WTC11 (cell line): ENCODE measurements at regions not wholly inside any gene's neighbourhood (a gene's known extent, or its start where the extent isn't known, plus 50 kb on each side); places are given as distances from the start of the nearest gene placed in this dataset.

Experiments
- ATAC-seq: fragments of 200-7000 bp; cut with Tn5 transposase; 2 replicates; pipeline ENCODE4 v1.10.0; 2021; ENCODE audit warnings: mild to moderate bottlenecking, moderate library complexity
- CTCF ChIA-PET: fragments of 300-600 bp; sonication (Branson Sonifier 250); formaldehyde crosslinking; loops from one replicate; lab custom pipeline; 2021; ENCODE audit warnings: antibody characterized with exemption; lab: Charles Lee
- POLR2A ChIA-PET: fragments of 350-600 bp; sonication (Branson Sonifier 250); formaldehyde crosslinking; loops from one replicate; lab custom pipeline; 2021; ENCODE audit warnings: antibody characterized with exemption; lab: Charles Lee
- DNase-seq: peaks from one replicate; pipeline ENCODE4 v3.0.0; 2021; ENCODE audit warnings: low spot score
- H3K27ac Mint-ChIP-seq: 2 replicates; pipeline ENCODE4 v1.8.0; 2021; ENCODE audit warnings: mixed read lengths
- H3K27me3 Mint-ChIP-seq: 2 replicates; pipeline ENCODE4 v1.8.0; 2021; ENCODE audit warnings: low read depth, mild to moderate bottlenecking, moderate library complexity, mixed read lengths
- H3K36me3 Mint-ChIP-seq: 2 replicates; pipeline ENCODE4 v1.8.0; 2021; ENCODE audit warnings: mixed read lengths
- H3K4me1 Mint-ChIP-seq: 2 replicates; pipeline ENCODE4 v1.8.0; 2022; ENCODE audit warnings: mixed read lengths
- H3K4me3 Mint-ChIP-seq: 2 replicates; pipeline ENCODE4 v1.8.0; 2021; ENCODE audit warnings: mild to moderate bottlenecking, moderate library complexity, mixed read lengths
- H3K9me3 Mint-ChIP-seq: 2 replicates; pipeline ENCODE4 v1.8.0; 2021; ENCODE audit warnings: mixed read lengths
- ATF6 ChIP-seq: sonication (generic); formaldehyde crosslinking; IDR thresholded peaks from 2 replicates; pipeline ENCODE4 v1.8.1; 2023; ENCODE audit warnings: mild to moderate bottlenecking, missing genetic modification reagents
- E2F1 ChIP-seq: sonication (generic); formaldehyde crosslinking; IDR thresholded peaks from 2 replicates; pipeline ENCODE4 v1.8.0; 2022; ENCODE audit warnings: mild to moderate bottlenecking, missing genetic modification reagents
- ETV6 ChIP-seq: sonication (generic); formaldehyde crosslinking; IDR thresholded peaks from 2 replicates; pipeline ENCODE4 v1.8.1; 2022; ENCODE audit warnings: mild to moderate bottlenecking, missing genetic modification reagents
- FOXJ3 ChIP-seq: sonication (generic); formaldehyde crosslinking; IDR thresholded peaks from 2 replicates; pipeline ENCODE4 v1.9.0; 2021; ENCODE audit warnings: missing genetic modification reagents, mild to moderate bottlenecking, borderline replicate concordance
- FOXP1 ChIP-seq: sonication (generic); formaldehyde crosslinking; IDR thresholded peaks from 2 replicates; pipeline ENCODE4 v1.8.0; 2022; ENCODE audit warnings: missing genetic modification reagents, mild to moderate bottlenecking, moderate library complexity, borderline replicate concordance
- HMGA2 ChIP-seq: fragments of 250-450 bp; sonication (Bioruptor Pico); IDR thresholded peaks from 2 replicates; pipeline ENCODE4 v1.4.0; 2021; ENCODE audit warnings: mild to moderate bottlenecking, moderate library complexity
- NFYB ChIP-seq: sonication (generic); formaldehyde crosslinking; conservative IDR thresholded peaks from 2 replicates; pipeline ENCODE4 v1.8.0; 2022; ENCODE audit warnings: low read depth, missing genetic modification reagents
- NR2C2 ChIP-seq: sonication (generic); formaldehyde crosslinking; IDR thresholded peaks from 2 replicates; pipeline ENCODE4 v1.8.0; 2022; ENCODE audit warnings: mild to moderate bottlenecking, missing genetic modification reagents
- SMAD3 ChIP-seq: sonication (generic); formaldehyde crosslinking; IDR thresholded peaks from 2 replicates; pipeline ENCODE4 v1.8.0; 2022; ENCODE audit warnings: missing genetic modification reagents, mild to moderate bottlenecking, borderline replicate concordance
- SOX15 ChIP-seq: fragments of 250-450 bp; sonication (Bioruptor Pico); IDR thresholded peaks from 2 replicates; pipeline ENCODE4 v1.9.0; 2021; ENCODE audit warnings: mild to moderate bottlenecking
- TEAD1 ChIP-seq: sonication (generic); formaldehyde crosslinking; IDR thresholded peaks from 2 replicates; pipeline ENCODE4 v1.8.0; 2022; ENCODE audit warnings: mild to moderate bottlenecking, missing genetic modification reagents
- ZNF121 ChIP-seq: sonication (generic); formaldehyde crosslinking; IDR thresholded peaks from 2 replicates; pipeline ENCODE4 v1.8.0; 2023; ENCODE audit warnings: missing genetic modification reagents
- ZNF232 ChIP-seq: sonication (generic); formaldehyde crosslinking; IDR thresholded peaks from 2 replicates; pipeline ENCODE4 v1.8.0; 2022; ENCODE audit warnings: mild to moderate bottlenecking, missing genetic modification reagents
- ZNF263 ChIP-seq: sonication (generic); formaldehyde crosslinking; IDR thresholded peaks from 2 replicates; pipeline ENCODE4 v1.8.1; 2022; ENCODE audit warnings: low read depth, mild to moderate bottlenecking, moderate library complexity, missing genetic modification reagents
- ZNF423 ChIP-seq: fragments of 250-450 bp; sonication (Bioruptor Pico); IDR thresholded peaks from 2 replicates; pipeline ENCODE4 v2.1.2; 2022; ENCODE audit warnings: mild to moderate bottlenecking, moderate library complexity
- TF ChIP-seq, protein P1 (sequence below): sonication (generic); formaldehyde crosslinking; IDR thresholded peaks from 2 replicates; pipeline ENCODE4 v1.8.1; 2023; ENCODE audit warnings: mild to moderate bottlenecking, missing genetic modification reagents, moderate library complexity
- TF ChIP-seq, protein P2 (sequence below): sonication (generic); formaldehyde crosslinking; IDR thresholded peaks from 2 replicates; pipeline ENCODE4 v1.8.1; 2022; ENCODE audit warnings: mild to moderate bottlenecking, missing genetic modification reagents, moderate library complexity, borderline replicate concordance
- TF ChIP-seq, protein P3 (sequence below): sonication (generic); formaldehyde crosslinking; IDR thresholded peaks from 2 replicates; pipeline ENCODE4 v1.8.1; 2023; ENCODE audit warnings: mild to moderate bottlenecking, missing genetic modification reagents, borderline replicate concordance

DNA sequence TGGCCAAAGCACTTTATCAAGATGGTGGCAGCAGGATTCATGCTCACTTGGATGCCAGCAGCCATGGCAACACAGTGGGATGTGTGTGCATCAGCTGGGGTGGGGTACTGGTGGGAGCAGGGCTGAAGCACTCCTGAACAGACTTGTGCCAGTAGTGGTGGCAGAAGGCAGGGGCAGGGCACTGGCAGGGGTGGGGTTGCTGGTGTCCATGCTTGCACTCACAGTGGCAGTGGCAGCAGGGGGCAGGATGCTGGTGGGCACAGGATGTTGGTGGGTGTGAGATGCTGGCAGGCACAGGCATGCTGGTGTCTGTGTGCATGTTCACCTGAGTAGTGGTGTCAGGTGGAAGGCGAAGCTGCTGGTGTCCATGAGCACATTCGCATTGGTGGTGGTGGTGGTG, 161.0 kb upstream of the PMFBP1 start:
- TF ChIP-seq NR2C2 (CRISPR knock-in tag): no peak
- no peak for TF ChIP-seq E2F1
- no peak for TF ChIP-seq FOXJ3 (CRISPR knock-in tag)
- TF ChIP-seq NFYB (CRISPR knock-in tag): no peak
- no peak for TF ChIP-seq ZNF121 (CRISPR knock-in tag)
- no peak for TF ChIP-seq ZNF232 (CRISPR knock-in tag)
- no peak for TF ChIP-seq SOX15
- no peak for TF ChIP-seq HMGA2 (CRISPR knock-in tag)
- no peak for TF ChIP-seq SMAD3 (CRISPR knock-in tag)
- TF ChIP-seq, protein P1, sequence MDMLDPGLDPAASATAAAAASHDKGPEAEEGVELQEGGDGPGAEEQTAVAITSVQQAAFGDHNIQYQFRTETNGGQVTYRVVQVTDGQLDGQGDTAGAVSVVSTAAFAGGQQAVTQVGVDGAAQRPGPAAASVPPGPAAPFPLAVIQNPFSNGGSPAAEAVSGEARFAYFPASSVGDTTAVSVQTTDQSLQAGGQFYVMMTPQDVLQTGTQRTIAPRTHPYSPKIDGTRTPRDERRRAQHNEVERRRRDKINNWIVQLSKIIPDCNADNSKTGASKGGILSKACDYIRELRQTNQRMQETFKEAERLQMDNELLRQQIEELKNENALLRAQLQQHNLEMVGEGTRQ: no peak
- TF ChIP-seq ETV6: no peak
- TF ChIP-seq FOXP1 (CRISPR knock-in tag): no peak
- Mint-ChIP-seq H3K36me3 (peaks cover 28% of the 10 kb centered on the region), H3K27me3 (no peaks in the 10 kb centered on the region; the same call in 1 of the 2 replicates), H3K4me1 (no peaks in the 10 kb centered on the region), H3K9me3 (peaks cover 41% of the 10 kb centered on the region), H3K4me3 (no peak overlapping the region), H3K27ac (no peak overlapping the region)
- POLR2A ChIA-PET: no interaction called here
- no peak for ATAC-seq
- DNase-seq: no peak
- CTCF ChIA-PET: no interaction called here

GRCh38 chr16:72324578-72324977, 152.6 kb upstream of the PMFBP1 start:
- Mint-ChIP-seq H3K36me3 (peaks cover 77% of the 10 kb centered on the region), H3K27me3 (no peaks in the 10 kb centered on the region), H3K4me3 (no peak overlapping the region), H3K4me1 (no peaks in the 10 kb centered on the region), H3K9me3 (peaks cover 74% of the 10 kb centered on the region), H3K27ac (no peak overlapping the region)
- no peak for DNase-seq
- POLR2A ChIA-PET: no interaction called here
- no peak for TF ChIP-seq ATF6 (CRISPR knock-in tag)
- no peak for TF ChIP-seq ETV6
- no peak for TF ChIP-seq TEAD1 (CRISPR knock-in tag)
- TF ChIP-seq FOXP1 (CRISPR knock-in tag): no peak
- TF ChIP-seq ZNF263: no peak
- TF ChIP-seq, protein P2, sequence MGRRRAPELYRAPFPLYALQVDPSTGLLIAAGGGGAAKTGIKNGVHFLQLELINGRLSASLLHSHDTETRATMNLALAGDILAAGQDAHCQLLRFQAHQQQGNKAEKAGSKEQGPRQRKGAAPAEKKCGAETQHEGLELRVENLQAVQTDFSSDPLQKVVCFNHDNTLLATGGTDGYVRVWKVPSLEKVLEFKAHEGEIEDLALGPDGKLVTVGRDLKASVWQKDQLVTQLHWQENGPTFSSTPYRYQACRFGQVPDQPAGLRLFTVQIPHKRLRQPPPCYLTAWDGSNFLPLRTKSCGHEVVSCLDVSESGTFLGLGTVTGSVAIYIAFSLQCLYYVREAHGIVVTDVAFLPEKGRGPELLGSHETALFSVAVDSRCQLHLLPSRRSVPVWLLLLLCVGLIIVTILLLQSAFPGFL (CRISPR knock-in tag): no peak
- no peak for TF ChIP-seq ZNF423 (CRISPR knock-in tag)
- TF ChIP-seq, protein P3, sequence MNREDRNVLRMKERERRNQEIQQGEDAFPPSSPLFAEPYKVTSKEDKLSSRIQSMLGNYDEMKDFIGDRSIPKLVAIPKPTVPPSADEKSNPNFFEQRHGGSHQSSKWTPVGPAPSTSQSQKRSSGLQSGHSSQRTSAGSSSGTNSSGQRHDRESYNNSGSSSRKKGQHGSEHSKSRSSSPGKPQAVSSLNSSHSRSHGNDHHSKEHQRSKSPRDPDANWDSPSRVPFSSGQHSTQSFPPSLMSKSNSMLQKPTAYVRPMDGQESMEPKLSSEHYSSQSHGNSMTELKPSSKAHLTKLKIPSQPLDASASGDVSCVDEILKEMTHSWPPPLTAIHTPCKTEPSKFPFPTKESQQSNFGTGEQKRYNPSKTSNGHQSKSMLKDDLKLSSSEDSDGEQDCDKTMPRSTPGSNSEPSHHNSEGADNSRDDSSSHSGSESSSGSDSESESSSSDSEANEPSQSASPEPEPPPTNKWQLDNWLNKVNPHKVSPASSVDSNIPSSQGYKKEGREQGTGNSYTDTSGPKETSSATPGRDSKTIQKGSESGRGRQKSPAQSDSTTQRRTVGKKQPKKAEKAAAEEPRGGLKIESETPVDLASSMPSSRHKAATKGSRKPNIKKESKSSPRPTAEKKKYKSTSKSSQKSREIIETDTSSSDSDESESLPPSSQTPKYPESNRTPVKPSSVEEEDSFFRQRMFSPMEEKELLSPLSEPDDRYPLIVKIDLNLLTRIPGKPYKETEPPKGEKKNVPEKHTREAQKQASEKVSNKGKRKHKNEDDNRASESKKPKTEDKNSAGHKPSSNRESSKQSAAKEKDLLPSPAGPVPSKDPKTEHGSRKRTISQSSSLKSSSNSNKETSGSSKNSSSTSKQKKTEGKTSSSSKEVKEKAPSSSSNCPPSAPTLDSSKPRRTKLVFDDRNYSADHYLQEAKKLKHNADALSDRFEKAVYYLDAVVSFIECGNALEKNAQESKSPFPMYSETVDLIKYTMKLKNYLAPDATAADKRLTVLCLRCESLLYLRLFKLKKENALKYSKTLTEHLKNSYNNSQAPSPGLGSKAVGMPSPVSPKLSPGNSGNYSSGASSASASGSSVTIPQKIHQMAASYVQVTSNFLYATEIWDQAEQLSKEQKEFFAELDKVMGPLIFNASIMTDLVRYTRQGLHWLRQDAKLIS (CRISPR knock-in tag): no peak
- no peak for ATAC-seq
- CTCF ChIA-PET: no interaction called here
